ENCODE measurements at regions not wholly inside any gene's neighbourhood (a gene's known extent, or its start where the extent isn't known, plus 50 kb on each side); places are given as distances from the start of the nearest gene placed in this dataset.

DNA sequence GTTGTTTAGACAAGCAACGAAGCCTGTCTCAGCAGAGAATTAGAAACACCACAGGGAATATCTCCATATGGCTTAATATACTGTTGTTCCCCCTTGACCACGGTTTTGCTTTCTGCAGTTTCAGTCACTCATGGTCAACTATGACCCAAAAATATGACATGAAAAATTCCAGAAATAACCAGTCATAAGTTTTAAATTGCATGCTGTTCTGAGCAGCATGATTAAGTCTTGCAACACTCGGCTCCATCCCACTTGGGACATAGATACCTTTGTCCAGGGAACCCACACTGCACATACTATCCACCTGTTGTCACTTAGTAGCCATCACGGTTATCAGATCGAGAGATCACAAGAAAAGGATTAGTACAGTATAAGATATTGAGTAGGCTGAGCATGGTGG is 60.7 kb upstream of the FOXK1 start:
- no peak overlapping the region for H3K4me3 ChIP-seq
- TF ChIP-seq, protein P1, sequence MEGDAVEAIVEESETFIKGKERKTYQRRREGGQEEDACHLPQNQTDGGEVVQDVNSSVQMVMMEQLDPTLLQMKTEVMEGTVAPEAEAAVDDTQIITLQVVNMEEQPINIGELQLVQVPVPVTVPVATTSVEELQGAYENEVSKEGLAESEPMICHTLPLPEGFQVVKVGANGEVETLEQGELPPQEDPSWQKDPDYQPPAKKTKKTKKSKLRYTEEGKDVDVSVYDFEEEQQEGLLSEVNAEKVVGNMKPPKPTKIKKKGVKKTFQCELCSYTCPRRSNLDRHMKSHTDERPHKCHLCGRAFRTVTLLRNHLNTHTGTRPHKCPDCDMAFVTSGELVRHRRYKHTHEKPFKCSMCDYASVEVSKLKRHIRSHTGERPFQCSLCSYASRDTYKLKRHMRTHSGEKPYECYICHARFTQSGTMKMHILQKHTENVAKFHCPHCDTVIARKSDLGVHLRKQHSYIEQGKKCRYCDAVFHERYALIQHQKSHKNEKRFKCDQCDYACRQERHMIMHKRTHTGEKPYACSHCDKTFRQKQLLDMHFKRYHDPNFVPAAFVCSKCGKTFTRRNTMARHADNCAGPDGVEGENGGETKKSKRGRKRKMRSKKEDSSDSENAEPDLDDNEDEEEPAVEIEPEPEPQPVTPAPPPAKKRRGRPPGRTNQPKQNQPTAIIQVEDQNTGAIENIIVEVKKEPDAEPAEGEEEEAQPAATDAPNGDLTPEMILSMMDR (IDR thresholded peaks at IDR 0.05), result no peak
- TF ChIP-seq POLR2A (IDR thresholded peaks at IDR 0.05), result no peak
- H3K27ac ChIP-seq, result no peak overlapping the region
- peaks cover 0 to 11% (median 0%) of the 10 kb centered on the region in 4 donors for H3K4me1 ChIP-seq
- no peaks in the 10 kb centered on the region for H3K27me3 ChIP-seq
- DNase-seq, result no peak
- H3K9me3 ChIP-seq, result peaks cover 0 to 9% (median 1%) of the 10 kb centered on the region in 4 donors
- no peaks in the 10 kb centered on the region for H3K36me3 ChIP-seq

DNA sequence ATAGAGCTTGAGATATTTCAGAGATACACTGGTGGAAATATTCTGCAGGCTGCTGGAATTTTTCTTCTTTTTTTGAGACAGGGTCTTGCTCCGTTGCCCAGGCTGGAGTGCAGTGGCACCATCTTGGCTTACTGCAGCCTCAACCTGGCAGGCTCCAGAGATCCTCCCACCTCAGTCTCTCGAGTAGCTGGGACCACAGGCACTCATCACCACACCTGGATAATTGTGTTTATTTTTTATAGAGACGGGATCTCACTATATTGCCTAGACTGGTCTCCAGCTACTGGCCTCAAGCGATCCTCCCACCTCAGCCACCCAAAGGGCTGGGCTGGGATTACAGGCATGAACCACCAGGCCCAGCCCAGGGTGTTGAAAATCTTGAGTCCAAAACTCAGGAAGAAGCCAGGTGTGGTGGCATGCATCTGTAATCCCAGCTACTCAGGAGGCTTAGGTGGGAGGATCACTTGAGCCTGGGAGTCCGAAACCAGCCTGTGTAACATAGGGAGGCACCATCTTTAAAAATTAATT is 55.7 kb upstream of the FOXK1 start:
- Histone ChIP-seq H3K27ac (no peak overlapping the region), H3K4me1 (peaks cover 0 to 13% (median 0%) of the 10 kb centered on the region in 4 donors), H3K27me3 (no peaks in the 10 kb centered on the region), H3K9me3 (peaks cover 0 to 9% (median 1%) of the 10 kb centered on the region in 4 donors), H3K36me3 (no peaks in the 10 kb centered on the region), H3K4me3 (no peak overlapping the region)
- no peak for DNase-seq
- TF ChIP-seq, protein P1 (IDR thresholded peaks at IDR 0.05), result no peak
- no peak for TF ChIP-seq POLR2A (IDR thresholded peaks at IDR 0.05)

DNA sequence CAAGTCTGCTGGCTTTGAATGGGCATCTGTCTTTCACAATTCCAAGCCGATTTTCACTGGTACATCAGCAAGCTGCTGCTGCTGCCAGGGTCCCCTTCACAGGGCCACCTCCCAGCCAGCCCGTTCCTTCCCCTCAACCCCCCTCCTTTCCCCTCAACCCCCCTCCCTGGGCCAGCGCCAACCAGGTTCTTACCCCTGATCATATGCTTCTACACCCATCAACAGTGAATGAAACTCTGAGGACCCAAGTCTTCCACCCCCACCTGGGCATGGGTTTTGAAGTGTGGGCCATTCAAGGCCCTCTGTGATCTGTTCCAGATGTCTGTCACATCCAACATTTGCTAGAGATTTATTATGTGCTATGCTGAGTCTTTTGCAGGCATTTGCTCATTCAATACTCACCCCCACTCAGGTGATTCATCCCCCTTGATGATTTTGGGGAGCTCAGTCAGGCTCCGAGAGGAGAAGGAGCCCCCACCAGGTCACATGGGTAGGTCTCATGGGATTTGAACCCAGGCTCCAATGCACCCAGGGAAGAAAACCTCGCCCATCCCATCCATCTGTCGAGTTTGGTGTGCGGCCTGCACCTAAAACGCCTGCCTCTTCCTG is 52.7 kb upstream of the FOXK1 start:
- DNase-seq, result no peak
- H3K4me3 ChIP-seq, result no peak overlapping the region
- H3K36me3 ChIP-seq, result no peaks in the 10 kb centered on the region
- no peak overlapping the region for H3K27ac ChIP-seq
- no peaks in the 10 kb centered on the region for H3K9me3 ChIP-seq
- no peaks in the 10 kb centered on the region for H3K27me3 ChIP-seq
- H3K4me1 ChIP-seq, result peaks cover 0 to 22% (median 0%) of the 10 kb centered on the region in 4 donors
- TF ChIP-seq POLR2A (IDR thresholded peaks at IDR 0.05), result no peak
- TF ChIP-seq, protein P1 (IDR thresholded peaks at IDR 0.05), result no peak

- peak; percentile 34 to 83 (median 78) for DNase-seq
- no peaks in the 10 kb centered on the region for H3K27me3 ChIP-seq
- no peak for TF ChIP-seq POLR2A (IDR thresholded peaks at IDR 0.05)
- TF ChIP-seq, protein P1 (IDR thresholded peaks at IDR 0.05), result peak in 4 of 6 experiments; percentile 38 to 80 (median 76)
- H3K27ac ChIP-seq, result peak overlapping the region in 2 of 4 donors; percentile 45 to 60
- peaks cover 0 to 10% (median 0%) of the 10 kb centered on the region in 4 donors for H3K4me1 ChIP-seq
- peak overlapping the region in 2 of 4 donors; percentile 31 to 37 for H3K4me3 ChIP-seq
- no peaks in the 10 kb centered on the region for H3K36me3 ChIP-seq
- no peaks in the 10 kb centered on the region for H3K9me3 ChIP-seq
Measured at GRCh38 chr7:4631380-4632179, 50.5 kb upstream of the FOXK1 start.

Small RNAs in the stretch of these regions (small RNA-seq; reads per million reads assigned to genes)
- gene CYP3A54P, result 0 reads per million in 2 donors

Measured in Peyer's patch (tissue), 4 donors.